ENCODE measurements at regions not wholly inside any gene's neighbourhood (a gene's known extent, or its start where the extent isn't known, plus 50 kb on each side); places are given as distances from the start of the nearest gene placed in this dataset.
A peak's percentile ranks its signal among the peaks of the same experiment; 100 is the strongest.

GRCh38 chr6:159490298-159490937 is 202.6 kb downstream of the SOD2 start:
- peak; percentile 17 for DNase-seq
- TF ChIP-seq, protein P1, sequence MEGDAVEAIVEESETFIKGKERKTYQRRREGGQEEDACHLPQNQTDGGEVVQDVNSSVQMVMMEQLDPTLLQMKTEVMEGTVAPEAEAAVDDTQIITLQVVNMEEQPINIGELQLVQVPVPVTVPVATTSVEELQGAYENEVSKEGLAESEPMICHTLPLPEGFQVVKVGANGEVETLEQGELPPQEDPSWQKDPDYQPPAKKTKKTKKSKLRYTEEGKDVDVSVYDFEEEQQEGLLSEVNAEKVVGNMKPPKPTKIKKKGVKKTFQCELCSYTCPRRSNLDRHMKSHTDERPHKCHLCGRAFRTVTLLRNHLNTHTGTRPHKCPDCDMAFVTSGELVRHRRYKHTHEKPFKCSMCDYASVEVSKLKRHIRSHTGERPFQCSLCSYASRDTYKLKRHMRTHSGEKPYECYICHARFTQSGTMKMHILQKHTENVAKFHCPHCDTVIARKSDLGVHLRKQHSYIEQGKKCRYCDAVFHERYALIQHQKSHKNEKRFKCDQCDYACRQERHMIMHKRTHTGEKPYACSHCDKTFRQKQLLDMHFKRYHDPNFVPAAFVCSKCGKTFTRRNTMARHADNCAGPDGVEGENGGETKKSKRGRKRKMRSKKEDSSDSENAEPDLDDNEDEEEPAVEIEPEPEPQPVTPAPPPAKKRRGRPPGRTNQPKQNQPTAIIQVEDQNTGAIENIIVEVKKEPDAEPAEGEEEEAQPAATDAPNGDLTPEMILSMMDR (IDR thresholded peaks at IDR 0.05): no peak
- TF ChIP-seq POLR2A (IDR thresholded peaks at IDR 0.05): no peak
- H3K4me1 ChIP-seq: peaks cover 0 to 7% of the 10 kb centered on the region in 2 donors
- H3K9me3 ChIP-seq: no peaks in the 10 kb centered on the region
- WGBS, 2 donors: 24 to 29% methylated on average over 6 of the region's 6 CpGs
- no peaks in the 10 kb centered on the region for H3K36me3 ChIP-seq
- no peak overlapping the region for H3K27ac ChIP-seq
- no peak overlapping the region for H3K4me3 ChIP-seq (replicated peaks in 1 of 3)
- H3K27me3 ChIP-seq: no peaks in the 10 kb centered on the region
- intact Hi-C loops (cut with DNase I): no loop called here

- DNase-seq: no peak
- Histone ChIP-seq H3K36me3 (no peaks in the 10 kb centered on the region), H3K27ac (no peak overlapping the region), H3K9me3 (no peaks in the 10 kb centered on the region), H3K4me1 (peaks cover 0 to 7% of the 10 kb centered on the region in 2 donors), H3K4me3 (replicated peaks in 1 of 3) (no peak overlapping the region), H3K27me3 (no peaks in the 10 kb centered on the region)
- 78 to 83% methylated on average over 2 of the region's 2 CpGs for WGBS, 2 donors
- intact Hi-C loops (cut with DNase I): no loop called here
- TF ChIP-seq, protein P1 (IDR thresholded peaks at IDR 0.05): no peak
- TF ChIP-seq POLR2A (IDR thresholded peaks at IDR 0.05): no peak
Observed at GRCh38 chr6:159487636-159488035, 205.4 kb downstream of the SOD2 start.

GRCh38 chr6:159483259-159483658 is 209.8 kb downstream of the SOD2 start:
- Histone ChIP-seq H3K4me3 (replicated peaks in 1 of 3) (no peak overlapping the region), H3K36me3 (no peaks in the 10 kb centered on the region), H3K9me3 (no peaks in the 10 kb centered on the region), H3K4me1 (no peaks in the 10 kb centered on the region), H3K27ac (no peak overlapping the region), H3K27me3 (no peaks in the 10 kb centered on the region)
- WGBS, 2 donors: 78 to 83% methylated on average over 3 of the region's 3 CpGs
- intact Hi-C loops (cut with DNase I): no loop called here
- no peak for DNase-seq
- TF ChIP-seq POLR2A (IDR thresholded peaks at IDR 0.05): no peak
- TF ChIP-seq, protein P1 (IDR thresholded peaks at IDR 0.05): no peak

DNA sequence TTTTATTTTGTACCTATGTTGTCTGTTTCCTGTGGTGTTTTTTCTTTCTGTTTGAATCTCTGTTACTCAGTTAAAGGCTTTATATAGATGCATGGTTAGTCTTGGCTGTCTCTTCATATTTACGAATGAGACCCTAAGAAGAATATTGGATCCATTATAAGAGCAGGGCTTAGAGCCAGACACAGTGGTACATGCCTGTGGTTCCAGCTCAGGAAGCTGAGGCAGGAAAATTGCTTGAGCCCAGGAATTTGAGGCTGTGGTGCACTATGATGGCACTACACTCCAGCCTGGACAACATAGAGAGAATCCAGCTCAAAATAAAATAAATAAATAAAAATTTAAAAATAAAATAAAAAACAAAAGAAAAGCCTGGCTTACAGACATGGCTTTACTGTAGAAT is 211.1 kb downstream of the SOD2 start:
- no peak for DNase-seq
- no peaks in the 10 kb centered on the region for H3K9me3 ChIP-seq
- WGBS, 2 donors: 93 to 94% methylated on average over 1 of the region's 1 CpG
- TF ChIP-seq, protein P1 (IDR thresholded peaks at IDR 0.05): no peak
- no peak for TF ChIP-seq POLR2A (IDR thresholded peaks at IDR 0.05)
- no peaks in the 10 kb centered on the region for H3K27me3 ChIP-seq
- H3K27ac ChIP-seq: no peak overlapping the region
- no peak overlapping the region for H3K4me3 ChIP-seq (replicated peaks in 1 of 3)
- H3K36me3 ChIP-seq: no peaks in the 10 kb centered on the region
- H3K4me1 ChIP-seq: no peaks in the 10 kb centered on the region
- intact Hi-C loops (cut with DNase I): no loop called here

- DNase-seq: no peak
- no peaks in the 10 kb centered on the region for H3K36me3 ChIP-seq
- TF ChIP-seq, protein P1 (IDR thresholded peaks at IDR 0.05): no peak
- TF ChIP-seq POLR2A (IDR thresholded peaks at IDR 0.05): no peak
- no peak overlapping the region for H3K4me3 ChIP-seq (replicated peaks in 1 of 3)
- intact Hi-C loops (cut with DNase I): no loop called here
- H3K27ac ChIP-seq: no peak overlapping the region
- H3K9me3 ChIP-seq: no peaks in the 10 kb centered on the region
- H3K27me3 ChIP-seq: no peaks in the 10 kb centered on the region
- no peaks in the 10 kb centered on the region for H3K4me1 ChIP-seq
- 90 to 91% methylated on average over 8 of the region's 8 CpGs for WGBS, 2 donors
Observed at GRCh38 chr6:159480471-159480870, 212.6 kb downstream of the SOD2 start.

Measured in thyroid gland (tissue), 4 donors.